NCI-H524 (cell line): ENCODE measurements at regions not wholly inside any gene's neighbourhood (a gene's known extent, or its start where the extent isn't known, plus 50 kb on each side); places are given as distances from the start of the nearest gene placed in this dataset.
"Not testable (repeated sequence)": the region's sequence is repeated elsewhere in the genome, so short reads cannot be mapped to it uniquely, and the experiment has no call there.

ENCODE experiments used
- DNase-seq, 2 experiments: peaks; one replicate each; lab custom pipeline; 2025; lab: John Stamatoyannopoulos, UW

DNA sequence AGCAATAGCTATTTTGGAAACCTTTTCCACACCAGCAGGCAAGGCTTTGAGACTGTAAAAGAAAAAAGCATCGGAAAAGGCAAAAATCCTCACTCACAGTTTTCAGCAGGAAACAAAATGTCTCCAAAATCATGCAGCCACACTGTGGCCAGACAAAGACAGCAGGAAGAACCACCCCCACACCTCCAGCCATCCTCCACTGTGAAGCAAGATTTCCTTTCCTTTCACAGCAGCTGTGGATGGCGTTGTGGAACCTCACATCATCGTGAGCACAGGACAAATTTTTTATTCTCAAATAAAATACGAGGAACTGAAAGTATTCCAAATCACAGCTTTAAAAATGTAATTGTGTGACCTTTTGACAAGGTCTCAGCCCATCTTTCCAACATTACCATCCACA is 351.7 kb upstream of the NOCT start:
- DNase-seq: no peak

DNA sequence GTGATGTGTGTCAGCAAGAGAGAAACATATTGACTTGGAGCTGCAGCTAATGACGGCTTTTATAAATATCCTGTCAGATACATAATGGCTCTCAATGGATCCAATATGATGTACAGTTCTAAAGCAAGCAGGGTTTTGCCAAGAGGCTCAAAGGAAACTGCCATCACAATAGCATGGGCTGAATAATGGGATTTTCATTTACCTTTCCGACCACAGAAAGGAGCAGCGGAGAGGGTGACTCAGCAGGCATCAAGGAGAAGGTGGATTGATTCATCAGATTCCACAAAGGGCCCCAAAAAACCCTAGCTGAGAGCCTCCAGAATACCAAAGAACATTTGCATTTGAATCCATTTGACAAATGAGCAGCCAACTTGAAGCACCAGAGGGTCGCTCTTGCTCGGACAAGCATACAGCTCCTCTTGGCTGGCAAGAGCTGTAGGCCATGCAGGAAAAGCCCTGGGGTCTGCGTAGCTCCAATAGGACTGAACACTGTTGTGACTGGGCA is 355.7 kb upstream of the NOCT start:
- no peak for DNase-seq

DNA sequence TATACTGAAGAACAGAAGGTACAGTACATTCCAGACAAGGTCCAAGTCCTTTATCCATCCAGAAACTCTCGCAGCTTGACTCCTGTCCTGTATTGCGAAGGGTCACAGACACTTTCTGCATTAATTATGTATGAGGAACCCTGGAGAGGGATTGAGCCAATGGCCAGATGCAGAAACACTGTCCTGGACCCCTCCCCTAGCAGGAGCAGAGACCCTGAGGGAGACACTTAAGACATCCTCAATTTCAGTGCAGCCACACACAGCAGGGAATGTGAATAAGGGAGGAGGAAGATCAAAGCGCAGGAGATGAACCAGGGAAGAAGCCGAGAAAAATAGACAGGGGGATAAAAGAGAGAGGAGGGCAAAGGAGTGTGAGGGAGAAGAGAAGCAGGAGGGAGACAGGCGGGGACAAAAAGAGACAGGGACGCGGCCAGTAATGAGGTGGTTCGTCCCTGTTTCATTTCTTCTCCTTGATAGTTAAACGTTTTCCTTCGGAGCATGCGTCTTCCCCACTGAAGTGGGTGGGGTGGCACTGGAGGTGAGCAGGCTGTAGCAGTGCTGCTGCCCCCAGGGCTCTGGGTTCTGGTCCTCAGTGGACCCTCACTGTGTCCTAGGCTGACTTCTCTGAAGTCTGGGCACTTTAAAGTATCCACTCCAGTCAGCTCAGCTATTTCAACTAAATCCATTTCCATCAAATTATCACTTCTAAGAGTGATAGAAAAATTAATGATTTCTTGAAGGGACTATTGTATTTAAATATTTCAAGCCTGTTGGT is 356.4 kb upstream of the NOCT start:
- DNase-seq: no peak

DNA sequence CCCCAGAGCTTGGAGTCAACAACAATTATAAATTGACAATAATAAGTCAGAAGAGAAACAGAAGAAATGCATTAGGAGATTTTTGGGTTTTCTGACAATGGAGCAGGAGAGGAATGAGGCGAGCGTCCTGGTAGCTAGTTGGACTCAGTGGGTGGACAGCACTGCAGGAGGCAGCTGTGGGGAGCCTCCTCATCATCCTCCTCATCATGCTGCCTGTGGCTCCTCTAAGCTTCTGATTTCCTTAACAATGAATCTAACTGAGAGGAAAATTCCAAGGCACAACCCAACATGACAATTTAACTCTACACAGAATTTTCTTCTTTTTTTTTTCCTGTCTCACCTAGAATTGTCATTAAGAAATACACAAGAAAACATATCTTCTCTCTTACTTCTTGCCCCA is 357.1 kb upstream of the NOCT start:
- no peak for DNase-seq

DNA sequence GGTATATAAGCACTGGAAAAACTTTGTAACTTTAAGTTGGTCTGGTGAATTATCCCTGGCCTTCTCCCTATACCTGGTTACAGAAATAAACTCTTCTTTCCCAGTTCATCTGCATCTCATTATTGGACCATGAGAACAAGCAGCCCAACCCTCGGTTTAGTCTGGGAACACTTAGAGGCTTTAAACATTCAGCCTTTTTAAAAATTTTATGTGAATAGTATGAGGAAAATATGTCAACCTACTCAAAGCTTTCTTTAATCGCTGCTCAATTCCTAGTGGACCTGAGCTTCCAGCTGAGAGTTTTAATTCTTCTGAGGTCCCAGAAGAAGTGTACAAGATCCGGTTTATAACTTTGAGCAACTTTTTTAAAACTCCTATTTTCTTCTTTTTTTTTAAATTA is 358.6 kb upstream of the NOCT start:
- DNase-seq: no peak

DNA sequence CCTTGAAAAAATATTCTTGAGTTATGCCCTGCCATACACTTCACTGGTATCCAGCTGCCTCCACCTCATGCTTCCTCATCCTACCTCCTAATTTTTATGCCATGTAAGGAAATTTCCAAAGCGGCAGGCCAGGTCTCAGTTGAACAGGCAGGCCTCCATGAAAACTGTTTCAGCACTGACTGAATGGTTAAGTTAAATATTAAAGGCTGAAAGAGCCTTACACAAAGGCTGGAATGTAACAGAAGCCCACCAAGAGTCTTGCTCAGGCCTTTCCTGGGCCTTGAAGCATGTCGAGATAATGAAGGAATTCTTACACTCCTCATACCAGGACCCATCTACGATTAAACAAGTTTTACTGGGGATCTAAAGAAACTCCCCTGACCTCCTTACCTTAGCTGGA is 359.6 kb upstream of the NOCT start:
- DNase-seq: no peak

DNA sequence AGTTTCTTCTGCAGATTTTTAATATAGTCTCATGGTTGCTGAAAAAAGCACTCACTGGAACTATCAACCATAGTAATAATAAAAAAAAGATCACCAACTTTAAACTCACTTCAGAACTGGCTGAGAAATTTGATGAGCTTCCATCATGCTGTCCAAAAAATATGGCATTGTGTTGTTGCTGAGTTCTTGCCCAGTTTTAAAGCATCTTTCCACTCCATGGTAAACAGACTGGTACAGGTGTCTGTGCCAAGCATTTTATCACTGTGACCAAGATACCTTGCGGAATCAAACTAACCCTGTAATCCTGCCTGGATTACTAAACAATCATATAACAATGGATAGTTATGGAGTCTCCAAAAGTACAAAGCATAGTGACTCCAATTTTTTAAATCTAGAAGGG is 360.3 kb upstream of the NOCT start:
- DNase-seq: no peak

DNA sequence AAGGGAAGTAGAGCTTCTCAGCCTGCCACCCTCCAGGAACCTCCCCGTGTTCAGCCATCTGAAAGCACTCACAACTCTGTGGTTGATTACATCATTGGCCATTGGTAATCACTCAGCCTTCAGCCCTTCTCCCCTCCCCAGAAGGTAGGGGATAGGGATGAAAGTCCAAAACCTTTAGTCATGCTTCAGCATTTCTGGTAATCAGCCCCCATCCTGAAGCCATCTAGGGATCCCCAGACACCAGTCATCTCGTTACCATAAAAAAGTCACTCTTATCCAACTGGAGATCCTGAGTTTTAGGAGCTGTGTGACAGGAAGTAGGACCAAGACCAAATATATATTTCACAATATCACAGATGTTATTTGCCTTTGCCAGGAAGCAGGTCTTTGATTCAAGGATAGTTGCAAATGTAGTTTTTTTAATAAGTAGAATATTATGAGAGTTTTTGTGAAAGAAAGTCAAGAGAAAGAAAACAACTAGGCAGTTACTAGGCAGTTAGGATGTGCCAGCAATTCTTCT is 364.6 kb upstream of the NOCT start:
- no peak for DNase-seq

DNA sequence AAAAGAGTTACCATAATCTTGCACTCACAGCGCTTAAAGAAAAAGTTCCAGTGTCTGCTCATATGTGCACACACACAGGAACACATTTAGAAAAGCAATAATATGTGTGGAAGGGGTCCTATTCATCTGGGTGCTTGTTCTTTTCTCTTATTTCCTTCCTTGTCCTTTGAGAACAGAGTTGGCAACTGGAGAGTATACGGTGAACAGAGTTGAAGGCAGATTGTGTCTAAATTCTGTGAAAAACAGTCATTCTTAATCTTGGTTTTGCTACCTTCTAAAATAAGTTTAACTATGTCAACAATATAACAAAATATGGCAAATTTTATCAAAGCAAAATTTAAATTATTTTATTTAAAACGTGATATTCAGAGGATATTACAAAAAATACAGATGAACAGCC is 365.1 kb upstream of the NOCT start:
- DNase-seq: no peak

DNA sequence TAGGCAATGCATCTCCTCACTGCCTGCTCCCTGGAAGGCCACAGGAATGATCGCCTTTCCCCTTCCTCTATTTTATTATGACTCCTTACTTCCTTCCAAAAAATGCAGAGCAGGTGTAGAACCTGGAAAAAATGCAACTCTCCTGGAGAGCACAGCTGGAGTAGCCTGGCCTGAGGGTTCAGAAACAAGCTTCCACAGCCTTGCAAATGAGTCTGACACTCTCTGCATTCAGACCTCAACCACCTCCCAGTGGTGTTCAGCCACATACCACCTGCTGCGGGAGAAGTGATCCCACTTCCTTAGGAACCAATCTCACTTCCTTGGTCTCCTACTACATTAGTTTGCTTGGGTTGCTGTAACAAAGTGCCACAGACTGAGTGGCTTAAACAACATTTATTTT is 368.1 kb upstream of the NOCT start:
- DNase-seq: no peak

DNA sequence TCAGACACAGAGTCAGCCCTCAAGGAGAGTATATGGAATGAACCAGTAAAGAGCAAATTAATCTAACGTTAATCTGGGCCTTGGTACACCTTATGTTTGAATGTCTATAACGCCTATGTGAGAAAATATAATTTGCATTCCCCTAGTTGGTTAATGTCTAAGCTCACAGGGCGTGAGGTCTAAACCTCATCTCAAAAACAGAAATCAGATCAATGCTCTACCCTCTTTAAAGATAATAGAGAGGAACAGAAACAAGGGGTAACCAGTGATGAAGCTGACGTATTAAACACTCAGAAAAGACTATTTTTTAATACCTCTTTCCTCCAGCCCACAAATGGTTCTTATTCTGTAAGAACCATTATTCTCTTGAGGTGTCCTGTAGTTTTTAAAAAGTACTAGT is 369.2 kb upstream of the NOCT start:
- DNase-seq: no peak

DNA sequence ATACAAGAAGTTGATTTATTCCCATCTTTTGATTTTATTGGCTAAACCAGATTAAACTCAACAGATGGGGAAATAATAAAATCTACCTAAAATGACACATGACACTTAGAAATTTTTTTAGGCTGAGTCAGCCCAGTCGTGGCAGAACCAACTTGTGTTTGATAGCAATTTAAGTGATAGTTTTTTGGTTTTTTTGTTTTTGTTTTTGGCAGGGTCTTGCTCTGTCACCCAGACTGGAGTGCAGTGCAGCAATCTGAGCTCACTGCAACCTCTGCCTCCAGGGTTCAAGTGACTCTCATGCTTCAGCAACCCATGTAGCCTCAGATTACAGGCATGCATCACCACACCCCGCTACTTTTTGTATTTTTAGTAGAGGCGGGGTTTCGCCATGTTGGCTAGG is 370.3 kb upstream of the NOCT start:
- DNase-seq: no peak

DNA sequence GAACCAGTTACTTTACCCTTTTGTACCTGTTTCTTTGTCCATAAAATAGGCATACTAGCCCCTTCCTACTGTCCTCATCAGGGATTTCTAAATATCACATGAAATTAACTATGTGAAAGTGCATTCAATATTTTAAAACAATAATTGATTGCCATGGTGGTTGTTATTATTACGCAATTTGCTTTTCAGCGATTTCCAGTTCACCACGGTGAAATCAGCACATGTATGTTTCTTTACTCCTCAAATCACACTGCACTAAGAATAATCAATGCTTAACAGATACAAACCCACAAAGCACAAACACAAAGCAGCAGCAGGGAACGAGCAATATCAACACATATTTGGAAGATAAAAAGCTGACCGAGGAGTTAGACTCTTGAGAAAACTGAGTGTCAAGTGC is 371.3 kb upstream of the NOCT start:
- no peak for DNase-seq

DNA sequence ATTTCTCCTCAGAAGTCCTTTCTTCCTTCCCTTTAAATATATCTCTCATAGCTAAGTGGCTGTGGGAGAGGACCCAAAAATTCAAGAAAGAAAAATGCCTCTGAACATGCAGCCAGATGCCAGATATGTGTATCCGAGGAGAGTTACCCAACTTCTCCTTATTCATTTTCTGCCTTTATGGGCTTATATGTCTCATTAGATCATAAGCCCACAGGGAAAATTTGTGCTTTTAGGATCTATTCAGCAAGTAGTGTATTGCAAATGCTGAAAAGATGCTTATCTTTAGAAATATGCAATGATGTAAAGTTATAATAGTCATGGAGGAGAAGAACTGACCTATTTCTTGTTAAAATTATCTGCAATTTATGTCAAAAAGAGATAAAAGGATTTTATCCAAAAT is 371.8 kb upstream of the NOCT start:
- no peak for DNase-seq

DNA sequence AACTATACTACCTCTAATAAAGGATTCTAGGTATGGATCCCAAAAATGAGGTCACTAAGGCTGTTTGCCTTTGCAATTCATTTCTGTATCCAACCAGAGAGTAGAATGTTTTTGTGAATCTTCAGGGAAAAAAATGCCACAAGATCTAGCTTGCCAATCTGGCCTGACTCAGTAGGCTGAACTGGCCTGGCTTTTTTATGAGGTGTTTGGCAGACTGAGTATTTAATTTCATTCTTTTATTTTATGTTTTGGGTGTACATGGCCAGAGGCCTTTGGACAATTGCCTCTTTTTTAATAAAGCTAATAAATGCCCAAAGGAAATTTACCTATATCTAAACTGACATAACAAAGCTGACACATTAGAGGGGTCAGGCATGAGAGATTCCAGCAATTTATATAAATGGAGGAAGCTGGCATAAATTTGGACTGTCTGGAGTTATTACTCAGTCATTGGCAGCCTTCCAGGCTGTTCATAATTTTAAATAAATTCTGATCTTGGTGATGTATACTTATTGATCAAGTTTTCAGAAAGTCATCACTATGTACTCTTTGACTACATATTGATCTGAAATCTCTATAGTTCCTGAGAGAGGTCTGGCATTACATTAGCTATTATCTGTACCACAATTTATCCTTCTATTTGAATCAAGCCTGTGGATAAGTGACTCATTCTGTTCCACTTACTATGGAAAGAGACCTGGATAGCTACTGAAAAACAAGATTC is 376.4 kb upstream of the NOCT start:
- no peak for DNase-seq

DNA sequence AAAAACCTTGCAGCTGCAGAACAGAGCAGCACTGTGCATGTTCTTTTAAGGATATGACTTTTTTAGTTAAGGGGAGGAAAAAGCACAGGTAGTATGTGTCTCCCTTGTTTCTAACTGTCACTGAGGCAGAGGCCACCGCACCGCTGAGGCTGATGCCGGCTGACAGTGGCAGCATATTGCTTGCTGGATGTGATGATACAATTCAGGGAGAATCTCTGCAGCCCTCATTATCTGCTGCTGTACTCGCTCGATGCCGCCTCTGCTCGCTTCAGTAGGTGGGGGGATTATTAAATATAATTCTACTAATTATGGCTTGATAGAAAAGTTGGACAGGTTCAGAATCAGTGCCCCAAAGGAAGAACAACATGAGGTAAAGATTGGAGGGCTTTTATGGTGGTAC is 378.8 kb upstream of the NOCT start:
- DNase-seq: no peak

DNA sequence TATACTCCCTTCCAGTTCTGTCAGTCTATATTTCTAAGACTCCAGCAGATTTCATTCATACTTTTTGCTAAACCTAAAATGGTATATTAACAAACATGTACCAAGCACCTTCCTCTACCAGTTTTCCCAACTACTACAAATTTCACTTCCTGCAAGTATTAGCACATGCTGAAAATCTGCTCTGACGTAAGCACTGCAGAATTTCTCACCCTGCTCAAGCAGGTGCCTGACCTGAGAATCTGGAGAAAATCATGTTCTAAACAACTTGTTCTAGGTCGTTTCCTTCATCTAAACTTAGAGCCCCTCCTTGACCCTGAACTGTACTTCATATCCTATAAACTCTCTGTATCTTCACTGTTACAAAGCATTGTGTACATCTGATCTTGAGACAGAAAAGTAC is 380.7 kb upstream of the NOCT start:
- no peak for DNase-seq

DNA sequence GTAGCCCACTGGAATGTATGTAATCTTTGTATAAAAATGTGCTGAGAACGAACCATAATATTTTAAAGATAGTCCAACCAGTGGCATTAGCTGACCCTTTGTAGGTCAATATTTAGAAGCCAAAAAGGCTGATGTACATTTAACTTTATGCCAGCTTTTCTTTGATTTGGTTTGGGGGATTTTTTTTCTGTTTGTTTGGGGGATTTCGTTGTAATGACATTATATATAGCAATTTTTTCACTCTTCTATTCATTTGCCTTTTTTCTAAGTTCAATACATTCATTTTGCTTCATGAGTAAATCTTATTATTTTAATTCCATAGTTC is 382.0 kb upstream of the NOCT start:
- no peak for DNase-seq

DNA sequence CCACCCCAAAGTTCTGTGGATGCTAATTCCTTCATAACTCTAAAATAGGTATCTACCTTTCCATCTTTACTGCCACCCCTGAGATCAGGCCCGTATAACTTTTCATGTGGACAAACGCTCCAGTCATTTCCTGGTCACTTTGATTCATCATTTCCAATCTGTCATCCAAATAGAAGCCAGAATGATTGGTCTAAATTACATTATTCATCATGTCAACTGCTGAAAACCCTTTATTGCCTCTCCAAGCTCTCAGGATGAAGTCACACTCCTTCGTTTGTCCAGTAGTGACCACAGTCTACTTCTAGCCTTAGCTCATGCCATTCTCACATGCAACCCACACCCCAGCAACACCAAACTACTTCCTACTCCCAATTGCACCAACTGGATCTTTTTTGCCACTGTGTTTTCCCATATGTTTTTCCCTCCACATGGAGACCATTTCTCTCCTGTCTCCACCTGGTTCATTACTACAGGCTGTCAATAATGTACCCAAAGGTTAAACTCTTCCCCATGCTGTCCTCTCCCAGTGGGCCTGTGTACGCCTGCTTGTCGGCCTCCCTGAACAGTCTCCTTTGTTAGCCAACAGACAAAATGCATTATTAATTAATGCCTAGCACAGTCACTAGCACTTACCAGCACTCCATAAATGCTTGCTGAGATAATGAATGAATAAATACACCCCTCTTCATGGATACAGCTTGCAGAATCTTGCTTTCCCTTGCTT is 382.6 kb upstream of the NOCT start:
- no peak for DNase-seq

DNA sequence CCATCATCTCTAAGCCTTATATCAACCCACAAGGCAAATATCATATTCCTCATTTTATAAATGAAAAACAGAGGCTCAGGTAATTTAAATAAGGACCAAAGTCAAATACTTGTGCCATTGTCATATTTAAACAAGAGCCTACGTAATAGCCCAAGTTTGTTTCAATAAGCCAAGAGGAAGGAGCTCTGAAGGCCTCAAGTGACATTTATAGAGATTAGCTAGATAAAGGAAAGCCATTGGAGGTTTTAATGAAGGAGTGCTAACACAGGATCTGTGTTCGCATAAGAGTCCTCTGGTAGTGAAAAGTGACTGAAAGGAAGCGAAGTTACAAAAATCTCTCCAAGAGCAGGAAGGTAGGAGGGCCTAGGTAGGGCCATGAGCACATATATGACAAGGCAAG is 384.9 kb upstream of the NOCT start:
- DNase-seq: no peak

DNA sequence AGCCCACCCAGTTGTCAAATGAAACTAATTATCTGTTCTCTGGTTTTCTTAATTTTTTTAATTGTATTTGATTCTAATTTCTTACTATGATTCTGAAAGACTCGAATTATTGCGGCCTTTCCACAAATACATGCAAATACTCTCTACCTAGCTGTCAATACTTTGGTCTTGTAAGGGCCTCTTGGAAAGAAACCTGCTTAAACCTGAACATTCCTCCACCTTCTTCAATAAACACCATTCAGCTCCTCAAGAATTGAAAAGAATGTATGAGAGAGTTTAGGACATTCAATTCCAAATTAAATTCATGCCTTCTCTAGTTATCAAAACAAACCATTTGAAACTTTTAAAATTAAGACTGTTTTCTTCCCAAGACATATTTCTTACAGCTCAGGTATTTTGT is 385.9 kb upstream of the NOCT start:
- DNase-seq: no peak

DNA sequence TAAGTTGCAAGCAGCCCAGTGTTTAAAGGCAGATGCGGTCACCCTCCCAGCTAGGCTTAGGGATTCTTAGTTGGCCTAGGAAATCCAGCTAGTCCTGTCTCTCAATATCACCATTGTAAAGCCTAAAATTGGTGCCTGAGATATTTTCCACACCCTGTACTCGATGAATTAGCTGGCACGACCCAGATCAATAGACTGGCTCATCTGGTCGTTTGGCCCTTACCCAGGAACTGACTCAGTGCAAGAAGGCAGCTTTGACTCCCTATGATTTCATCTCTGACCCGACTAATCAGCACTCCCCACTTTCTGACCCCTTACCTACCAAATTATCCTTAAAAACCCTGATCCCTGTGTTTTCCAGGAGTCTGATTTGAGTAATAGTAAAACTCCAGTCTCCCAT is 384.9 kb upstream of the SLC7A11 start:
- DNase-seq: no peak

DNA sequence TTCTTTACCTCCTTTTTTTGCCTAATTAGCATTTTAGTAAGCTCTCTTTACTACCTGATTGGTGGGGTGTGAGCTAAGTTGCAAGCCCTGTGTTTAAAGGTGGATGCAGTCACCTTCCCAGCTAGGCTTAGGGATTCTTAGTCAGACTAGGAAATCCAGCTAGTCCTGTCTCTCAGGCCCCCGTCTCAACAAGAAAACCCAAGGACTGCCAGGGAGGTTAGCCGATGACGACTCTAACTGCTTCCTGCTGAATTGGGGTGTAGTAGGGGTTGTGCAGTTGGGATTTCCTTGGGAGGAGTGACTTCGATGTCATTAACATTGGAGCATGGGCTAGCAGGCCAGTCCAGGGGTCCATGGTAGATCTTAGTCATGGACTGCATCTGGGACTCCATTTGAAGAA is 380.2 kb upstream of the SLC7A11 start:
- not testable (repeated sequence) for DNase-seq
